Endothelial cell of umbilical vein (primary cell): ENCODE measurements at regions not wholly inside any gene's neighbourhood (a gene's known extent, or its start where the extent isn't known, plus 50 kb on each side); places are given as distances from the start of the nearest gene placed in this dataset.
"Not testable (repeated sequence)": the region's sequence is repeated elsewhere in the genome, so short reads cannot be mapped to it uniquely, and the experiment has no call there.

Experiments
- BruUV-seq: library from RNA; stranded (reverse); fragments of 400-500 nt; replicated peaks from 2 replicates; lab custom pipeline; 2021; lab: Mats Ljungman, UMichigan
- CTCF ChIA-PET: fragments of 300-600, 350-600 bp; sonication (Branson Sonifier 250); formaldehyde crosslinking; loops from one replicate; lab custom pipeline; 2021; ENCODE audit warnings: antibody characterized with exemption, inconsistent platforms; lab: Charles Lee
- POLR2A ChIA-PET: fragments of 300-600, 350-600 bp; sonication (Branson Sonifier 250); formaldehyde crosslinking; loops from one replicate; lab custom pipeline; 2021; ENCODE audit warnings: antibody characterized with exemption, inconsistent platforms; lab: Charles Lee
- DNase-seq: peaks from one replicate; pipeline ENCODE4 v3.0.0-alpha.2; 2011; ENCODE audit warnings: low read depth, low spot score
- FAIRE-seq: peaks from 2 replicates; lab custom pipeline; 2011; peaks lifted over from hg19 to GRCh38; lab: Jason Lieb, UNC
- H2AFZ ChIP-seq: 2 replicates; pipeline ENCODE4 v1.6.0; 2012; ENCODE audit warnings: low read depth, low read length, control low read depth, inconsistent platforms
- H3K27ac ChIP-seq: 2 replicates; pipeline ENCODE4 v1.5.1; 2011; ENCODE audit warnings: low read depth, mild to moderate bottlenecking, control low read depth, low read length, moderate library complexity; ENCODE audit not compliant: insufficient read depth
- H3K27me3 ChIP-seq, 2 experiments: 2 replicates each; pipeline versions ENCODE4 v1.6.0 to v1.6.1; 2011; ENCODE audit warnings: low read length in 2 of 2, mixed read lengths in 1 of 2; ENCODE audit not compliant: control insufficient read depth in 2 of 2, insufficient read depth in 2 of 2
- H3K36me3 ChIP-seq, 2 experiments: 2 replicates in 1 of 2; 3 replicates in 1 of 2; pipeline ENCODE4 v1.5.1; 2011; ENCODE audit warnings: low read length in 2 of 2, mild to moderate bottlenecking in 1 of 2, moderate library complexity in 1 of 2; ENCODE audit not compliant: control insufficient read depth in 2 of 2, insufficient read depth in 2 of 2; ENCODE audit errors: extremely low read depth in 1 of 2
- H3K4me1 ChIP-seq: 3 replicates; pipeline ENCODE4 v1.5.1; 2011; ENCODE audit warnings: mild to moderate bottlenecking, low read length; ENCODE audit not compliant: control insufficient read depth, insufficient read depth; ENCODE audit errors: extremely low read depth
- H3K4me2 ChIP-seq: 2 replicates; pipeline ENCODE4 v1.6.1; 2011; ENCODE audit warnings: low read length, control low read depth, mixed read lengths; ENCODE audit not compliant: insufficient read depth
- H3K4me3 ChIP-seq, 3 experiments: fragments of 200-600 bp in 1 of 3; sonication (generic), shearing (Covaris generic) in 1 of 3; replicated peaks in 1 of 3; 2 replicates each; pipeline ENCODE4 v1.5.1; 2011 to 2016; ENCODE audit warnings: control low read depth in 3 of 3, low read length in 3 of 3, mild to moderate bottlenecking in 2 of 3, inconsistent platforms in 1 of 3, low read depth in 1 of 3, moderate library complexity in 1 of 3; ENCODE audit not compliant: insufficient read depth in 1 of 3
- H3K79me2 ChIP-seq: 2 replicates; pipeline ENCODE4 v1.6.0; 2012; ENCODE audit warnings: low read length, inconsistent platforms; ENCODE audit not compliant: control insufficient read depth, insufficient read depth
- H3K9ac ChIP-seq: replicated peaks from 2 replicates; pipeline ENCODE3; 2011; ENCODE audit warnings: low read length, control low read depth; ENCODE audit not compliant: insufficient read depth; ENCODE audit errors: extremely low read depth
- H3K9me1 ChIP-seq: replicated peaks from 3 replicates; pipeline ENCODE4 v1.6.0; 2011; ENCODE audit warnings: mild to moderate bottlenecking, low read length; ENCODE audit not compliant: control insufficient read depth, insufficient read depth; ENCODE audit errors: extremely low read depth
- H3K9me3 ChIP-seq: replicated peaks from 2 replicates; pipeline ENCODE4 v1.5.1; 2012; ENCODE audit warnings: low read length, inconsistent platforms; ENCODE audit not compliant: control insufficient read depth, insufficient read depth
- H4K20me1 ChIP-seq: replicated peaks from 2 replicates; pipeline ENCODE3; 2011; ENCODE audit warnings: mild to moderate bottlenecking, low read length; ENCODE audit not compliant: control insufficient read depth, insufficient read depth; ENCODE audit errors: extremely low read depth
- EZH2 ChIP-seq: IDR thresholded peaks from 2 replicates; pipeline ENCODE4 v1.6.1; 2012; ENCODE audit warnings: borderline replicate concordance, low read depth, mild to moderate bottlenecking, moderate library complexity, low read length, inconsistent platforms; ENCODE audit not compliant: severe bottlenecking
- FOS ChIP-seq: IDR thresholded peaks from 2 replicates; pipeline ENCODE4 v1.6.1; 2011; ENCODE audit warnings: mild to moderate bottlenecking, low read length, moderate library complexity, borderline replicate concordance; ENCODE audit not compliant: insufficient read depth
- GATA2 ChIP-seq: IDR thresholded peaks from 2 replicates; pipeline ENCODE4 v1.7.0; 2011; ENCODE audit warnings: low read depth, mild to moderate bottlenecking, moderate library complexity, mixed read lengths, low read length; ENCODE audit not compliant: insufficient read length, insufficient read depth
- JUN ChIP-seq: IDR thresholded peaks from 2 replicates; pipeline ENCODE4 v1.6.1; 2011; ENCODE audit warnings: borderline replicate concordance, low read depth; ENCODE audit not compliant: insufficient read length, insufficient read depth
- dilution Hi-C: fragments of 300-500 bp; cut with MboI; formaldehyde crosslinking; loops from one replicate; pipeline ENCODE4 v1.15.0; 2019; ENCODE audit warnings: low sequenced_read_pairs; ENCODE audit not compliant: extremely low pct_ligation_motif_present
- intact Hi-C: fragments of 100-400 bp; cut with micrococcal nuclease; formaldehyde crosslinking; loops from one replicate; pipeline ENCODE4 v1.10.0; 2022
- TF ChIP-seq, protein P1 (sequence below), 2 donors: IDR thresholded peaks; 1 replicate in 1 of 2; 2 replicates in 1 of 2; pipeline ENCODE4 v1.5.1; 2011; ENCODE audit warnings: low read length in 2 of 2, mild to moderate bottlenecking in 2 of 2, moderate library complexity in 2 of 2, control low read depth in 1 of 2, inconsistent platforms in 1 of 2, low read depth in 1 of 2; ENCODE audit not compliant: insufficient read depth in 1 of 2; ENCODE audit errors: extremely low read depth in 1 of 2

DNA sequence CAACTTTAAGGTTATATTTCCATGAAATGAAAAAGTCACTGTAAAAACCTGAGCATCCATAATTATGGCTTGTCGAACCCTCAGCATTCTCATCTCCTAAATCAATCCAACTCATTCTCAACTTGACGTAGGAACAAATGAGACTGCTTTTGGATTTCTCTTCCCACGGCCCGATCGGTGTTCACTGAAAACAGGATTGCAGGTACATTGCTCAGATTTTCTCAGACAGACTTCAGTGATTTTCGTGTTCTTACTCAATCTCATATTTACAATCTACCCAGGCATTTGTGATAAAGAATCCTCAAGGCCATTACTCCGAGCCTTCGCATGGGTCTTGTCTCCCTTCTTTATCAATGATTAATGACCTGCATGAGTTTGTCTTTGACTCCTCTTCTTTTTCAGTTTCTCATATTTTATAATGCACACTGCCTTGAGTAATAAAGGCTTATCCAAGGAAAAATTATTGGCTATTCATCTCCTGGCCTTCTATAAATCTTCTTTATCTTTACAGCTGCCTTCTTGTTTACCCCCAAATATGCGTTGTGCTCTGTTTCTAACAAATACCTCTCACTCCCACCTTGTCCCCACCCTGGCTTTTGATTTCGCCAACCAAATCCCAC is 90.4 kb upstream of the MYO3A start:
- Histone ChIP-seq H3K4me1 (no peaks in the 10 kb centered on the region), H3K9me3 (no peaks in the 10 kb centered on the region), H3K9ac (no peak overlapping the region), H3K4me3 (no peak overlapping the region), H3K79me2 (no peaks in the 10 kb centered on the region), H4K20me1 (no peaks in the 10 kb centered on the region), H3K9me1 (no peaks in the 10 kb centered on the region), H3K27ac (no peak overlapping the region), H3K36me3 (no peaks in the 10 kb centered on the region), H3K27me3 (no peaks in the 10 kb centered on the region), H3K4me2 (no peak overlapping the region), H2AFZ (no peak overlapping the region)
- CTCF ChIA-PET, result no interaction called here
- TF ChIP-seq EZH2 (no peak), JUN (no peak), GATA2 (no peak), FOS (no peak)
- TF ChIP-seq, protein P1, sequence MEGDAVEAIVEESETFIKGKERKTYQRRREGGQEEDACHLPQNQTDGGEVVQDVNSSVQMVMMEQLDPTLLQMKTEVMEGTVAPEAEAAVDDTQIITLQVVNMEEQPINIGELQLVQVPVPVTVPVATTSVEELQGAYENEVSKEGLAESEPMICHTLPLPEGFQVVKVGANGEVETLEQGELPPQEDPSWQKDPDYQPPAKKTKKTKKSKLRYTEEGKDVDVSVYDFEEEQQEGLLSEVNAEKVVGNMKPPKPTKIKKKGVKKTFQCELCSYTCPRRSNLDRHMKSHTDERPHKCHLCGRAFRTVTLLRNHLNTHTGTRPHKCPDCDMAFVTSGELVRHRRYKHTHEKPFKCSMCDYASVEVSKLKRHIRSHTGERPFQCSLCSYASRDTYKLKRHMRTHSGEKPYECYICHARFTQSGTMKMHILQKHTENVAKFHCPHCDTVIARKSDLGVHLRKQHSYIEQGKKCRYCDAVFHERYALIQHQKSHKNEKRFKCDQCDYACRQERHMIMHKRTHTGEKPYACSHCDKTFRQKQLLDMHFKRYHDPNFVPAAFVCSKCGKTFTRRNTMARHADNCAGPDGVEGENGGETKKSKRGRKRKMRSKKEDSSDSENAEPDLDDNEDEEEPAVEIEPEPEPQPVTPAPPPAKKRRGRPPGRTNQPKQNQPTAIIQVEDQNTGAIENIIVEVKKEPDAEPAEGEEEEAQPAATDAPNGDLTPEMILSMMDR (IDR thresholded peaks at IDR 0.05; ENCODE audit: extremely low read depth in 1 of 2, insufficient read depth in 1 of 2, low read depth in 1 of 2, low read length in 2 of 2), result no peak
- POLR2A ChIA-PET, result no interaction called here
- no peak for FAIRE-seq
- dilution Hi-C loops (no loop called here), intact Hi-C loops (no loop called here)
- BruUV-seq, result no TSS peak
- no peak for DNase-seq

DNA sequence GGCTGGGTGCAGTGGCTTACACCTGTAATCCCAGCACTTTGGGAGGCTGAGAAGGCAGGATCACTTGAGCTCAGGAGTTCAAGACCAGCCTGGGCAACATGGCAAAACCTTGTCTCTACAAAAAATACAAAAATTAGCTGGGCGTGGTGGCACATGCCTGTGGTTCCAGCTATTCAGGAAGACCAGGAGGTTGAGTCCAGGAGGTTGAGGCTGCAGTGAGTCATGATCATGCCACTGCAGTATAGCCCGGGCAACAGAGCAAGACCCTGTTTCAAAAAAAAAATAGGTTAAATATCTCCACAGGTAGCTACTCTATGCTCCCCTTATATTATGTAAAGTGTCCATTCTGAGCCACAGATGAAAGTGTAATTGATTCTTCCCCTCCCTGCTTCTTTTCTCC is 89.3 kb upstream of the MYO3A start:
- H3K4me2 ChIP-seq, H3K9ac ChIP-seq, H3K27me3 ChIP-seq, H3K4me1 ChIP-seq, intact Hi-C loops, FAIRE-seq, H4K20me1 ChIP-seq, CTCF ChIA-PET, H3K36me3 ChIP-seq, H3K79me2 ChIP-seq, dilution Hi-C loops, H3K4me3 ChIP-seq, DNase-seq, H3K27ac ChIP-seq, H2AFZ ChIP-seq, POLR2A ChIA-PET, H3K9me1 ChIP-seq, BruUV-seq, H3K9me3 ChIP-seq: not testable (repeated sequence)
